Upper lobe of left lung (tissue), 6 donors: ENCODE measurements at regions not wholly inside any gene's neighbourhood (a gene's known extent, or its start where the extent isn't known, plus 50 kb on each side); places are given as distances from the start of the nearest gene placed in this dataset.
A peak's percentile ranks its signal among the peaks of the same experiment; 100 is the strongest.

Experiments used
- ATAC-seq, 2 donors: fragments of 200-7000 bp; cut with Tn5 transposase; one replicate each; pipeline ENCODE4 v1.9.1; 2022; ENCODE audit warnings: mild to moderate bottlenecking in 2 of 2, moderate library complexity in 2 of 2; ENCODE audit not compliant: low FRiP score in 2 of 2
- DNase-seq, 2 donors: peaks; one replicate each; pipeline ENCODE4 v3.0.0-alpha.2; 2019 to 2020
- H3K27ac ChIP-seq, 4 donors: fragments of 200-600 bp; sonication (generic); one replicate each; pipeline ENCODE4 v1.5.1; 2016 to 2019
- H3K27me3 ChIP-seq, 4 donors: fragments of 200-600 bp; sonication (generic); one replicate each; pipeline ENCODE4 v1.5.1; 2017 to 2019
- H3K36me3 ChIP-seq, 4 donors: fragments of 200-600 bp; sonication (generic); one replicate each; pipeline ENCODE4 v1.5.1; 2016 to 2019
- H3K4me1 ChIP-seq, 4 donors: fragments of 200-600 bp; sonication (generic); one replicate each; pipeline ENCODE4 v1.5.1; 2018 to 2019
- H3K4me3 ChIP-seq, 4 donors: fragments of 200-600 bp; sonication (generic); one replicate each; pipeline ENCODE4 v1.5.1; 2017 to 2019; ENCODE audit warnings: mild to moderate bottlenecking in 2 of 4, moderate library complexity in 1 of 4
- H3K9me3 ChIP-seq, 4 donors: fragments of 200-600 bp; sonication (generic); one replicate each; pipeline ENCODE4 v1.5.1; 2018 to 2019
- CTCF ChIP-seq, 6 experiments: fragments of 450-650 bp in 4 of 6; fragments of 200-600 bp in 2 of 6; sonication (generic) in 2 of 6; IDR thresholded peaks; one replicate each; pipeline ENCODE4 v1.5.1; 2016 to 2019; ENCODE audit warnings: antibody characterized with exemption in 6 of 6
- EP300 ChIP-seq, 4 donors: sonication (generic); formaldehyde crosslinking; IDR thresholded peaks; one replicate each; pipeline ENCODE4 v1.5.1; 2017; ENCODE audit warnings: antibody characterized with exemption in 4 of 4, control low read depth in 2 of 4
- POLR2A ChIP-seq, 4 donors: fragments of 450-650 bp; IDR thresholded peaks; one replicate each; pipeline ENCODE4 v1.5.1; 2016 to 2017; ENCODE audit warnings: antibody characterized with exemption in 4 of 4, mild to moderate bottlenecking in 2 of 4
- POLR2AphosphoS5 ChIP-seq, 2 donors: sonication (generic); formaldehyde crosslinking; IDR thresholded peaks; one replicate each; pipeline ENCODE4 v1.5.1; 2017; ENCODE audit warnings: antibody characterized with exemption in 2 of 2
- WGBS, 2 donors: methylation state at CpG; one replicate each; pipeline ENCODE4 v1.1.5; 2017 to 2018; 5-methylcytosine and 5-hydroxymethylcytosine counted together
- donor health status: DM: no; HTN: no; CAD: no; lungs with moderate emphysema.
- donor health status: DM: no; HTN: yes; CAD: no; lungs with severe emphysema.

DNA sequence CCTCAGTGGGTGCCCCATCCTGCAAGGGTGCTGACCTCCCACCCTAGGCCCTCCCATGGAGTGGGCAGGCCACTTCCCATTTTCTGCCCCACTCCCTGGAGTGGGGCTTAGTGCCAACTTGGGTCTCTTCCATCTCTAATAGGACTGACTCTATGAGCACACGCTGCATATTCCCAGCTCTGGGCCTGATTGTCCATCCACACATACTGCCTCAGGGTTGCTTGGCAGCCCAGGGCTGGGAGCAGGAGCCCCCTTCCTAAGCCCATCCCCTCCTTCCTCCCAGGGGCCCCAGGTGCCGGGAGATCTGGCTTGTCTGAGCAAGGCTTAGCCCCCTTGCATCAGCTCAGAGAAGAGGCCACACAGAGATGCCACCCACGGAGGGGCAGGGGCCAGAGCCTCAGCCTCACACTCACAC, 55.1 kb downstream of the PJA1 start:
- no peak overlapping the region for H3K27ac ChIP-seq
- no peak overlapping the region for H3K4me3 ChIP-seq
- 44% methylated on average over 3 of the region's 3 CpGs; no CpG with 5 or more reads in 1 of the 2 donors for WGBS, 2 donors
- DNase-seq (no peak), ATAC-seq (no peak)
- H3K27me3 ChIP-seq, result no peaks in the 10 kb centered on the region
- TF ChIP-seq CTCF (IDR thresholded peaks at IDR 0.05), result no peak
- no peak for TF ChIP-seq POLR2A (IDR thresholded peaks at IDR 0.05)
- no peak for TF ChIP-seq POLR2AphosphoS5 (IDR thresholded peaks at IDR 0.05)
- TF ChIP-seq EP300 (IDR thresholded peaks at IDR 0.05), result no peak
- peaks cover 0 to 10% (median 0%) of the 10 kb centered on the region in 4 donors for H3K4me1 ChIP-seq
- H3K36me3 ChIP-seq, result no peaks in the 10 kb centered on the region
- no peaks in the 10 kb centered on the region for H3K9me3 ChIP-seq

GRCh38 chrX:69109706-69110105, 55.5 kb downstream of the PJA1 start:
- Histone ChIP-seq H3K4me1 (peaks cover 0 to 10% (median 0%) of the 10 kb centered on the region in 4 donors), H3K27me3 (no peaks in the 10 kb centered on the region), H3K27ac (no peak overlapping the region), H3K36me3 (no peaks in the 10 kb centered on the region), H3K4me3 (no peak overlapping the region), H3K9me3 (no peaks in the 10 kb centered on the region)
- TF ChIP-seq POLR2A (IDR thresholded peaks at IDR 0.05) (no peak), CTCF (IDR thresholded peaks at IDR 0.05) (no peak), POLR2AphosphoS5 (IDR thresholded peaks at IDR 0.05) (no peak), EP300 (IDR thresholded peaks at IDR 0.05) (no peak)
- DNase-seq (no peak), ATAC-seq (peak in 1 of 2 donors; percentile 56)
- WGBS, 2 donors, result 55 to 63% methylated on average over 5 of the region's 5 CpGs

DNA sequence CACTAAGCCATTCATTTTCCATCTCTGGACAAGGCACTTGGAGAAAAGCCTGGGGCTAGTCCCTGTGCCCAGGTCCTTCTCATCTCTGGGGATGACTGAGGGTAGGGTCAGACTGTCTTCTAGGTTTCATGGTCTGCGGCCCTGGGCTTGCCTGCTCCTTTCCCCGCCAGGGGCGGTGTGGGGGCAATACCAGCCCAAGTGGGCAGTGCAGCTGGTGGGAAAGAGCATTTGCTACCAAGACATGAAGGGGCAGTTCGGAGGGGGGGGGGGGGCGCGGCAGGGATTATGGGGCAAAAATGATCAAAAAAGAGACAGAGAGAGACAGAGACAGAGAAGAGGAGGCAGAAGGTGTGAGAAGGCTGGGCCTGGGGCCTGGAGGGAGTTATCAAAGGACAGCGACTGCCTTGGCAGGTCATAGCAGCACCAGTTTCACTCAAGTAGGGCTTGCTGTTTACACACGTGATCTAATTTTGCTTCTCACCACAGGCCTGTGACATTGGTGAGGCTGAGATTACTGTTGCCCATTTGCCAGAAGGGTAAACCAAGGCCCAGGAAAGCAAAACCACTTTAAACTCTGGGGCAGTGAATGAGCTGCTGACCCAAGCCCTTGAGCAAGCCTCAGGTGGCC, 56.1 kb downstream of the PJA1 start:
- ATAC-seq (no peak), DNase-seq (no peak)
- no peak overlapping the region for H3K27ac ChIP-seq
- TF ChIP-seq CTCF (IDR thresholded peaks at IDR 0.05) (no peak), POLR2A (IDR thresholded peaks at IDR 0.05) (no peak), POLR2AphosphoS5 (IDR thresholded peaks at IDR 0.05) (no peak), EP300 (IDR thresholded peaks at IDR 0.05) (no peak)
- WGBS, 2 donors, result 85 to 93% methylated on average over 7 to 8 of the region's 8 CpGs
- no peaks in the 10 kb centered on the region for H3K36me3 ChIP-seq
- H3K27me3 ChIP-seq, result no peaks in the 10 kb centered on the region
- no peak overlapping the region for H3K4me3 ChIP-seq
- no peaks in the 10 kb centered on the region for H3K9me3 ChIP-seq
- H3K4me1 ChIP-seq, result peaks cover 0 to 10% (median 0%) of the 10 kb centered on the region in 4 donors

- H3K27me3 ChIP-seq, result no peaks in the 10 kb centered on the region
- no peak overlapping the region for H3K27ac ChIP-seq
- no peak for DNase-seq
- no peak overlapping the region for H3K4me3 ChIP-seq
- TF ChIP-seq POLR2AphosphoS5 (IDR thresholded peaks at IDR 0.05) (no peak), POLR2A (IDR thresholded peaks at IDR 0.05) (no peak), CTCF (IDR thresholded peaks at IDR 0.05) (no peak), EP300 (IDR thresholded peaks at IDR 0.05) (no peak)
- H3K4me1 ChIP-seq, result peaks cover 0 to 10% (median 0%) of the 10 kb centered on the region in 4 donors
- H3K36me3 ChIP-seq, result no peaks in the 10 kb centered on the region
- ATAC-seq, result no peak
- H3K9me3 ChIP-seq, result no peaks in the 10 kb centered on the region
- 76 to 79% methylated on average over 3 to 7 of the region's 7 CpGs for WGBS, 2 donors
These were observed 57.4 kb downstream of the PJA1 start for GRCh38 chrX:69107747-69108401.
